IMR-90 (cell line): ENCODE measurements at regions not wholly inside any gene's neighbourhood (a gene's known extent, or its start where the extent isn't known, plus 50 kb on each side); places are given as distances from the start of the nearest gene placed in this dataset.

Source experiments
- ATAC-seq: fragments of 200-7000 bp; cut with Tn5 transposase; 2 replicates; pipeline ENCODE4 v1.9.1; 2020; ENCODE audit warnings: low read depth, mild to moderate bottlenecking, moderate library complexity
- BruUV-seq: library from RNA; stranded (reverse); fragments of 400-500 nt; replicated peaks from 2 replicates; lab custom pipeline; 2021; lab: Mats Ljungman, UMichigan
- CTCF ChIA-PET: fragments of 300-600 bp; formaldehyde crosslinking; extraction: SDS; loops from one replicate; lab custom pipeline; 2021; ENCODE audit warnings: antibody characterized with exemption; lab: Yijun Ruan, JAX
- POLR2A ChIA-PET: fragments of 300-600 bp; sonication (Branson Sonifier 250); formaldehyde crosslinking; loops from one replicate; lab custom pipeline; 2022; ENCODE audit warnings: antibody characterized with exemption; ENCODE audit not compliant: unreplicated experiment; lab: Charles Lee
- DNase-seq: peaks from one replicate; pipeline ENCODE4 v3.0.0; 2013
- H2AFZ ChIP-seq: replicated peaks from 2 replicates; pipeline ENCODE3; 2013; ENCODE audit warnings: low read length, mild to moderate bottlenecking; ENCODE audit not compliant: poor library complexity
- H2AK5ac ChIP-seq: 2 replicates; pipeline ENCODE4 v1.6.1; 2013; ENCODE audit warnings: low read depth, low read length, inconsistent platforms
- H2AK9ac ChIP-seq: replicated peaks from 2 replicates; pipeline ENCODE3; 2013; ENCODE audit warnings: mild to moderate bottlenecking, low read depth, low read length, moderate library complexity; ENCODE audit not compliant: poor library complexity
- H2BK120ac ChIP-seq: 2 replicates; pipeline ENCODE4 v1.6.1; 2013; ENCODE audit warnings: low read depth, low read length, inconsistent platforms
- H2BK15ac ChIP-seq: 3 replicates; pipeline ENCODE4 v1.6.1; 2013; ENCODE audit warnings: low read depth, low read length, inconsistent platforms
- H2BK20ac ChIP-seq: 2 replicates; pipeline ENCODE4 v1.6.1; 2013; ENCODE audit warnings: low read depth, mild to moderate bottlenecking, inconsistent platforms, low read length, moderate library complexity
- H2BK5ac ChIP-seq: 2 replicates; pipeline ENCODE4 v1.6.1; 2013; ENCODE audit warnings: mild to moderate bottlenecking, low read depth, low read length, inconsistent platforms; ENCODE audit not compliant: poor library complexity, severe bottlenecking
- H3K14ac ChIP-seq: replicated peaks from 2 replicates; pipeline ENCODE4 v1.6.1; 2013; ENCODE audit warnings: low read depth, low read length, inconsistent platforms
- H3K18ac ChIP-seq: 2 replicates; pipeline ENCODE4 v1.6.1; 2013; ENCODE audit warnings: low read depth, low read length, control low read depth
- H3K23ac ChIP-seq: 2 replicates; pipeline ENCODE4 v1.6.1; 2013; ENCODE audit warnings: low read depth, low read length, inconsistent platforms
- H3K27ac ChIP-seq: 2 replicates; pipeline ENCODE4 v1.5.1; 2013; ENCODE audit warnings: mild to moderate bottlenecking, control low read depth, low read length; ENCODE audit not compliant: insufficient read depth
- H3K27me3 ChIP-seq: 2 replicates; pipeline ENCODE4 v1.6.1; 2013; ENCODE audit warnings: low read length; ENCODE audit not compliant: control insufficient read depth, insufficient read depth
- H3K36me3 ChIP-seq: 2 replicates; pipeline ENCODE4 v1.6.1; 2013; ENCODE audit warnings: low read length, mixed read lengths; ENCODE audit not compliant: control insufficient read depth, insufficient read depth
- H3K4ac ChIP-seq: 2 replicates; pipeline ENCODE4 v1.6.1; 2013; ENCODE audit warnings: low read depth, low read length, inconsistent platforms
- H3K4me1 ChIP-seq: 2 replicates; pipeline ENCODE4 v1.6.1; 2013; ENCODE audit warnings: low read length, mixed read lengths; ENCODE audit not compliant: control insufficient read depth, insufficient read depth
- H3K4me2 ChIP-seq: 2 replicates; pipeline ENCODE4 v1.6.1; 2013; ENCODE audit warnings: low read depth, mild to moderate bottlenecking, control low read depth, low read length, moderate library complexity
- H3K4me3 ChIP-seq: 2 replicates; pipeline ENCODE4 v1.5.1; 2013; ENCODE audit warnings: low read depth, mild to moderate bottlenecking, control low read depth, low read length, moderate library complexity; ENCODE audit not compliant: insufficient read depth
- H3K56ac ChIP-seq: 2 replicates; pipeline ENCODE4 v1.6.1; 2013; ENCODE audit warnings: low read length, inconsistent platforms; ENCODE audit not compliant: insufficient read depth; ENCODE audit errors: extremely low read depth
- H3K79me1 ChIP-seq, 2 experiments: 2 replicates each; pipeline ENCODE4 v1.6.1; 2013; ENCODE audit warnings: low read length in 2 of 2, inconsistent platforms in 1 of 2, low read depth in 1 of 2
- H3K9ac ChIP-seq: 2 replicates; pipeline ENCODE4 v1.6.1; 2013; ENCODE audit warnings: low read depth, low read length, control low read depth
- H3K9me1 ChIP-seq: 2 replicates; pipeline ENCODE4 v1.6.1; 2013; ENCODE audit warnings: low read length, inconsistent platforms; ENCODE audit not compliant: insufficient read depth
- H3K9me3 ChIP-seq: 2 replicates; pipeline ENCODE4 v1.6.1; 2013; ENCODE audit warnings: low read length; ENCODE audit not compliant: control insufficient read depth, insufficient read depth
- H4K20me1 ChIP-seq: 2 replicates; pipeline ENCODE4 v1.6.1; 2013; ENCODE audit warnings: low read length, inconsistent platforms; ENCODE audit not compliant: insufficient read depth
- H4K5ac ChIP-seq: 2 replicates; pipeline ENCODE4 v1.6.1; 2013; ENCODE audit warnings: mild to moderate bottlenecking, low read depth, low read length, control low read depth
- H4K8ac ChIP-seq, 2 experiments: 2 replicates each; pipeline ENCODE4 v1.6.1; 2013; ENCODE audit warnings: low read depth in 2 of 2, low read length in 2 of 2, control low read depth in 1 of 2, inconsistent platforms in 1 of 2
- H4K91ac ChIP-seq: 2 replicates; pipeline ENCODE4 v1.6.1; 2013; ENCODE audit warnings: low read depth, low read length, inconsistent platforms; ENCODE audit not compliant: insufficient read depth
- BHLHE40 ChIP-seq: fragments of 150-350 bp; IDR thresholded peaks from 2 replicates; pipeline ENCODE4 v1.6.1; 2016; ENCODE audit warnings: mild to moderate bottlenecking, low read depth, low read length
- CTCF ChIP-seq: conservative IDR thresholded peaks from 2 replicates; pipeline ENCODE4 v1.5.1; 2012; ENCODE audit warnings: mild to moderate bottlenecking, low read depth, low read length, improper control_type of control experiment
- ELK1 ChIP-seq: fragments of 150-350 bp; IDR thresholded peaks from 2 replicates; pipeline ENCODE4 v1.6.1; 2016; ENCODE audit warnings: low read depth, mild to moderate bottlenecking, low read length, moderate library complexity, borderline replicate concordance
- FOS ChIP-seq: fragments of 150-350 bp; IDR thresholded peaks from 2 replicates; pipeline ENCODE4 v1.6.1; 2016; ENCODE audit warnings: low read depth, low read length
- MAZ ChIP-seq: IDR thresholded peaks from 2 replicates; pipeline ENCODE4 v1.6.1; 2012; ENCODE audit warnings: low read depth, mild to moderate bottlenecking, low read length, improper control_type of control experiment, moderate library complexity, borderline replicate concordance
- MXI1 ChIP-seq: IDR thresholded peaks from 2 replicates; pipeline ENCODE4 v1.6.1; 2012; ENCODE audit warnings: low read depth, mild to moderate bottlenecking, low read length, moderate library complexity, borderline replicate concordance
- NFE2L2 ChIP-seq: fragments of 150-350 bp; IDR thresholded peaks from 2 replicates; pipeline ENCODE4 v1.6.1; 2016; ENCODE audit warnings: low read depth, mild to moderate bottlenecking, low read length
- USF2 ChIP-seq: fragments of 150-350 bp; IDR thresholded peaks from 2 replicates; pipeline ENCODE4 v1.6.1; 2017; ENCODE audit warnings: mild to moderate bottlenecking, antibody characterized with exemption, low read length, low read depth
- WGBS, 2 experiments: methylation state at CpG; one replicate each; pipeline versions ENCODE4 v1.1.5 to v1.1.7; 2013; ENCODE audit warnings: missing lambda C conversion rate in 2 of 2; ENCODE audit not compliant: insufficient read length in 1 of 2; ENCODE audit errors: extremely low coverage in 2 of 2; 5-methylcytosine and 5-hydroxymethylcytosine counted together
- dilution Hi-C: fragments of 300-500 bp; cut with HindIII; formaldehyde crosslinking; loops from one replicate; pipeline ENCODE4 v1.14.3; 2018; ENCODE audit warnings: low sequenced_read_pairs; ENCODE audit not compliant: unreplicated experiment
- in situ Hi-C: fragments of 300-500 bp; cut with MboI; formaldehyde crosslinking; loops from 3 replicates; pipeline ENCODE4 v1.14.3; 2019; ENCODE audit warnings: low sequenced_read_pairs, inconsistent platforms, mixed read lengths
- intact Hi-C: fragments of 100-400 bp; cut with micrococcal nuclease; formaldehyde crosslinking; loops from 2 replicates; pipeline ENCODE4 v1.10.0; 2022

- H3K9me3 ChIP-seq, result no peaks in the 10 kb centered on the region
Observed at GRCh38 chr10:64174666-64175255, 653.6 kb downstream of the REEP3 start.

More at GRCh38 chr10:64174666-64175255, 653.6 kb downstream of the REEP3 start:
- H3K9me1 ChIP-seq, result no peaks in the 10 kb centered on the region
- ATAC-seq, result no peak
- H3K27ac ChIP-seq, result no peak overlapping the region
- H2BK120ac ChIP-seq, result no peak overlapping the region
- ChIA-PET CTCF (no interaction called here), POLR2A (no interaction called here)
- no peaks in the 10 kb centered on the region for H3K27me3 ChIP-seq
- H4K5ac ChIP-seq, result no peak overlapping the region
- no peak overlapping the region for H3K4me3 ChIP-seq
- H3K9ac ChIP-seq, result no peak overlapping the region
- H3K36me3 ChIP-seq, result no peaks in the 10 kb centered on the region
- no peak overlapping the region for H2BK15ac ChIP-seq
- BruUV-seq, result no TSS peak
- H3K23ac ChIP-seq, result no peak overlapping the region
- no peak overlapping the region for H2AFZ ChIP-seq
- no peaks in the 10 kb centered on the region for H3K4me1 ChIP-seq
- 33% methylated on average over 1 of the region's 9 CpGs; no CpG with 5 or more reads in 1 of the 2 experiments for WGBS, 2 experiments
- no peak overlapping the region for H2AK5ac ChIP-seq
- H2BK5ac ChIP-seq, result no peak overlapping the region
- H2AK9ac ChIP-seq, result no peak overlapping the region
- H3K18ac ChIP-seq, result no peak overlapping the region
- no peak overlapping the region for H3K4ac ChIP-seq
- H4K20me1 ChIP-seq, result no peaks in the 10 kb centered on the region
- H4K91ac ChIP-seq, result no peak overlapping the region
- no peak overlapping the region for H4K8ac ChIP-seq
- intact Hi-C loops (no loop called here), dilution Hi-C loops (no loop called here), in situ Hi-C loops (no loop called here)
- H3K14ac ChIP-seq, result no peak overlapping the region
- no peak for DNase-seq
- H3K79me1 ChIP-seq, result no peaks in the 10 kb centered on the region
- no peak overlapping the region for H3K56ac ChIP-seq
- H3K4me2 ChIP-seq, result no peak overlapping the region
- no peak overlapping the region for H2BK20ac ChIP-seq
- TF ChIP-seq NFE2L2, result no peak
- no peak for TF ChIP-seq ELK1
- TF ChIP-seq FOS, result no peak
- no peak for TF ChIP-seq MAZ
- TF ChIP-seq CTCF, result no peak
- no peak for TF ChIP-seq BHLHE40
- no peak for TF ChIP-seq USF2
- TF ChIP-seq MXI1, result no peak
